HK-2 (cell line): ENCODE measurements at regions not wholly inside any gene's neighbourhood (a gene's known extent, or its start where the extent isn't known, plus 50 kb on each side); places are given as distances from the start of the nearest gene placed in this dataset.
"Not testable (repeated sequence)": the region's sequence is repeated elsewhere in the genome, so short reads cannot be mapped to it uniquely, and the experiment has no call there.

Experiments used
- DNase-seq: peaks from one replicate; pipeline ENCODE4 v3.0.0-alpha.2; 2018; ENCODE audit not compliant: unreplicated experiment

DNA sequence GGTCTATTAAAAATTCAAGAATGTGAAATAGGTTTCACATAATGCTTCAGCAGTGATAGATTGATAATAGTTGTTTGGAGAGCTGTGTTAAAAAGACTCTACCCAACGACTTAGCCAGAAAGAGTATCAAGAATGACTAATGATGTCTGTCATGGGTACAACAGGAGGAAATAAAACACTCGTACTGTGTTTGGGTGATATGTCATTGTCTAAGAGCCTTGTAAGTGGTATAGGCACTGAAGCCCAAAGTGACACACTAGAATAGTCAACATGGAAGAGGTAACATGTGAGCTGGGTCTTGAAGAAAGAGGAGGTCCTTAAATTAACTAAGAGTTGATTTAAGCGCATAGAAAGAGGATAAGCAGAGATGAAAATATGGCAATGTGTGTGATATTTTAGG lies 471.8 kb upstream of the MAN1A1 start:
- no peak for DNase-seq

DNA sequence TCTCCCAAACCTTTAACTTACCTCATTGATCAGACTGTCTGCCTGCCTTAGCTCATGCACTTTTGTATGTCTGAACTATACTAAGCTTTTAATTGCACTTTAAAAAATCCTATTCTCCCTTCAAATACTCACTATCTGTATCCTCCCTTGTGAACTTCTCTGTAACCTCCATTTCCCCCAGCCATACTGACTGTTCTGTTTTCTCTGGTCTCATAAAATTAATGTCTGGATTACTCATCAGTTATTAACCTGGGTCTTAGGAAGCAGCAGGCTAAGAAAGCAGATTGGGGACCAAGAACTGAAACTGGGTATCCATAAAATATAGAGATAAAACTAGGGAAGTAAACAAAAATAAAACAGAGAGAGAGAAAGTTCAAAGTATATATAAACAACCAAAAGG lies 469.3 kb upstream of the MAN1A1 start:
- no peak for DNase-seq

DNA sequence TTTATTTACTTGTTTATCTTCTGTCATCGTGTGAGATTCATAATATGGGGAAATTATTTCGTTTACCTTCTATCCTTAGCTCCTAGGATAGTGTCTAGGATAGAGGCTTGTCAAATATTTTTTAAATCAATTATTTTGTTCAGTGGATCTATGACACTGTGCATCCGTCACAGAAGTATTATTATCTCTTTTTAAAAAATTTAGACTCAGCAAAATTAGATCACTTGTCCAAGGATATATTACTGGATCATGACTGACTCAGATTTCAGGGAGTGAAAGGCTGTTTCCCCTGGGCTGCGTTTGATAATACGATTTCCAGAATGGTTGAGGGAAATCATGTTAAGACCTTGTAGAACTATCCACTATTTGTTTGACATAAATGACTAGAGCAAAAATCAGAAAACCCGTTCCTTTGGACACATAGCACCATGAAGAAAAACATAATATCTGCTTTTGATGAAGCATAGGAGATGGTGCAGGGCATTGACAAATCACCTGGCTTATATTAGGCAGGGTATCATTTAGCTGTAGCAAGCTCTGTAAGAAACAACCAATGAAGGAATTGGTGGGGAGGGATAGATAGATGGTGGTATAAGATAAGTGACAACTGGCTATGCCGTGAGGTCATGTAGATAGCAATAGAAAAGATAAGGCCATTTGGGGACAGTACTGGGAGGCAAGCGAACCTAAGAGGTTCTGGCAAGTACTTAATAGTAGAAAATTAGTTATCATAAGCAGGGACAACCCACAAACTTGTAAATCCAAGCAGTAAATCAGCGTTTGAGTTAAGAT lies 465.2 kb upstream of the MAN1A1 start:
- no peak for DNase-seq

DNA sequence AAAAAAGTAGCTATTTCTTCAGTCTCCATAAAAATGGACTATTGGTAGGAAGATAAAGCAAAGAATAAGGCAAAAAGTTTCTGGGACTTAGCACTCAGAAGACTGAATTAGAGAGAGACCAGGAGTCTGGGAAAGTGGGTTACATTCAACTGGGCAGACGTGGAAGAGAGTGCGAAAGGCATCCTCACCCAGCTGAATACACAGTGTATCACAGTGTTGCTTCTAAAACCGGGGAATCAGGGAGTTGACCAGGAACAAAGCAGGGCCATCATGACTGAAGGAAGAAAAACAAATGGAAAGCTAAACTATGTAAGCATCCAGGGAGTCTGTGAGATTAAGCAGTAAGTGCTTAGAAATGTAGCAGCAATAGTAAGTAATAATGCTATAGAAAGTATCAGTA lies 452.9 kb upstream of the MAN1A1 start:
- DNase-seq: no peak

DNA sequence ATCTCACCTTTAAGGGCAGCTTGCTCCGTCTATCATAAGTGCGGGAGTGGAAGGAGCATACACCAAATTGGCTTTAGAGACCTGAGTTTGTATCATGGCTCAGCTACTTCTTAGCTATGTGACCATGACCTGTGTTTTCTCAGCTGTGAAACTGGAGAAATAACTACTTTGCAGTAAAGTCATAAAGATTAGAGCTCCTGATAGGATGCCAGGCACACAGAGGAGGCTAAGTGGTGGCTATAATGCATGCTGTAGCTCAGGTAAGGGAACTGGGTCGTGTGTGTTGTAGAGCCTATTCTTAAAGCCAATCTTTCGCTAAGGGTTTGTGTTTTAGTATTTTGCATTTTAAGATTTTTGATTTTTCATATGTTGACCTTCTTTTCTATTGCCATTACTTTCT lies 451.5 kb upstream of the MAN1A1 start:
- DNase-seq: no peak

DNA sequence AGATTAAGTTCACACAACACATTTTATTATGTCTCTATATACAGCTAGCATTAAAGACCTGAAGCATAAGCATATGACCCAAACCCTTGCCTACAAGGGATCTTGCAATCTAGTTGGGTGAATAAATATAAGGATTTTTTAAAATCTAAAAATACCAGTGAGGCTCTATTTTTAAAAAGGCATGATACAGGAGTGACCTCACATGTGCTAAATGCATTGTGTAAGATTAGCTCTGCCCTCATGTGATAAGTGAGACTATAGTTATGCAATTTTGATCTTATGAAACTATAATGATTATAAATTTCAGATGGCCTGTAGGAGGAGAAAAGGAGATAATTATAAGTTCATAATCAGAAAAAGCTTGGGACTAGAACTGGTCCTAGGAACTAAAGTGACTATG lies 451.0 kb upstream of the MAN1A1 start:
- no peak for DNase-seq

DNA sequence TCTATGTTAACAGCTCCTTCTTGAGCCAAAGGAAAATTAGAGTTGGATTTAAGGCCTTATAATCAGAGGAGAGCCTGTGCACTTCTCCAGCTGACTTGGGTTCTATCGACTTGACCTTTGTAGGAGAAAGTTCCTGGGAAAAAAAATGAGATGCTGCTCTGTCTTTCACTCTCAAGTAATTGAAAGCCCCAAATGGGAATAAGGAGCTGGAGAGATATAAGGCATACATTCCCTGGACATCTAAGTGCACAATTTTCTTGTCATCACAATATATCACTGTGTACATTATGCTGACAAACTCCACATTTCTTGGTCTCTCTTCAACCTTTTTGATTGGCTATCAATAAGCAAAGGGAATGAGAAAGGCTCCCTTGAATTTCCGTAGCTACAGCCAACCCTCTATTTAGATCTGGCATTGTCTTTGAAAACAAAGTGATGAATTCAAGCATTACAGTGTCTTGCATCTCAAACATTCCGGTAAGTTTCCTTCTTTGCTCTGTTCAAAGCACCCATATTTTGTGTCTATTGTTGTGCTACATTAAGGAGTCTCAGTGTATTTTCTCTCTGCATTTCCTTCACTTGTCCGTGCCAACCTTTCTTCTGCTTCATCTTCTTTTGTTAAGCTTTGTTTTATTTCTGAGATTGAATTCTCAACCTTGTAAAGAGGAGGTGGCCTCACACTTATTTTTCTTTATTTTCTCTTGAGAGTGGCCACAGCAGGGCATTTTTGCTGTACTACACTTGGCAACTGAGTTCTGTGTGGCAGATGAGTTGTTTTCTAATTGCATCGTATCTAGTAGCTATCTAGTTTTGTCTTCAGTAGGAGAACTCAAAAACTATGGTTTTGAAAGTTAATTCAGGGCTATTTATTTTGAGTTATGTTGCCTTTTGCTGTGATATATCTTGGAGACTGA lies 450.3 kb upstream of the MAN1A1 start:
- DNase-seq: no peak

DNA sequence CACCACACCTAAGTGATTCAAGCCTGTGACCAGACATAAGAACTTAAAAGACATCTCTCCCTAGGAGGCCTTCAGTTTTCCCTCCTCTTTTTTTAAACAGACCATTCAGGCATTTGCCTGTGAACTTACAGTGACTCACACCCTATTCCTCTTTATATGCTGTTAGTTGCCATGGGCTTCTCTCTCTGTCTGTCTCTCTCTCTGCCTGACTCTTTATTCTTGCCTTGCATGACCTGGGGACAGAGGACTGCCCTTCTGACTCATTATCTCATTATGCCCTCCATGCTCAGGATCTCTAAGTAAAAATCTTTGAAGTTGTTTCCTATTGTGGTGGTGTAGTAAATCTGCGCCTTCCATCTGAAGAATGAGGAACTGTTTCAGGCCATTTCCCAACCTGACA lies 442.2 kb upstream of the MAN1A1 start:
- DNase-seq: no peak

DNA sequence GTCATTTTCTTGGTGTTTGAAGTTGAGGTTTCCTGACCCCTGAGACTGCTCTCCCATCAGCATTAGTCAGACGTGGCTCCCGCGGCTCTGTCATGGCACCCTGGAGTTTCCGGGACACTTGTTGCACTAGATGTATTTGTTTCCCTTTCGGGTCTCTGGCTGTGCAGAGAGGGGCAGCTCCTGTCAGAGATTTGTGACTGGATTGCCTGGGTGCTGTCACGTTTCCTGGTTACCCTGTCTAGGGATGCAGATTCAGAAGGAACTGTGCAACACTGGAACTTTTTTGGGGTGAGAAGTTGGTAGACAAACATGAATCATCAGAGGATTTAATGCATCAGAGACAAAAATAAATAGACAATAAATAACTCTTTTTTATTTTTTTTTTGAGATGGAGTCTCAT lies 431.8 kb upstream of the MAN1A1 start:
- no peak for DNase-seq

DNA sequence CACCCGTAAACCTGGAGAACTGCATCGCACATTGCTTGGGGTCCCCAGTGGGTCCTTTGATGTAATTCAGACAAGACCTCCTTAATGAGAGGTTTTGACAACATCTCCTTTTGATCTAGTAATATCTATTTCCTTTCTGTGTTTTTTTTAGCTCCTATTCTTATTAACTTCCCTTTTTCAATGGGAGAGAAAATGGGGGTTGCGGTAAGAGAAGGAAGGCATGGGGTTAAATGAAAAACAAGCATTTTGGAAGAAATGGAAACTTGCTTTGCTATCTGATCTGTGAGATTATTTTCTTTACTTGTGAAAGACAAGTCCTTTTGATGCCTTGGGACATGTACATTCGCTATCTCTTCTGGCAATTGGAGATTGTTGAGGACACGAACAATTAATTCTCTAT lies 418.6 kb upstream of the MAN1A1 start:
- DNase-seq: no peak

DNA sequence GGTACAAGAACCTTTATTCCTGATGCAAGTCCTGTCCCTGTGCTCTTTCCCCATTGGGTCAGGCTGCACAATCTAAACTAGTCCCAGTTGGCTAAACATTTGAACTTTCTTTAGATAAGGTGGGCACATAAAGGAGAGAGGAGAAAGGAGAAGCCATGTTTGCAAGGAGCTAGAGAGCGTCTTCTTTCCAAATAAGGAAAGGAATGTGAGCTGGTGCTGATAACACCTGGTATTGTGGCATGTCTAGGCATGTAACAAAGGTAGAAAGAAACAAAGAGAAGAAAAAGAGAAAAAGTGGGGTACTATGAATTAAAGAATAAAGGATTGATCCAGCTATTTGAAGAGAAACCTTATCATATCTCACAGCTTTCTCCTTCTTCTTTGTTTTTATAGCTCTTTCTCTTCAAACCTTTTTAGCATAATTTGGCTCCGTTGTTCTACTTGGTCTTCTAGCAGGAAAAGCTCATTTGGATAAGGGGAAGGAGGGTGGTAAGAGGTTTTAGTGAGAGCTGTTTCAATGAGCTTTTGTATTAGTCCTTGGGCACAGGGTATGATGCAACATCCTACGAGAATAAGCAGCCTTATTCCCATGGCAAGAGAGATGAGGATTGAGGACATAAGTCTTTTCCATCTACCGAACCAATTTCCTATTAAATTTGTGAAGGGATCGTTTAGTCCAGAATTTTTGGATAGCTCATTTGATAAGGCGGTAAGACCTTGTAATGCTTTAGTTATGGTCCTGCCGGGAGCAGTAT lies 415.5 kb upstream of the MAN1A1 start:
- no peak for DNase-seq

DNA sequence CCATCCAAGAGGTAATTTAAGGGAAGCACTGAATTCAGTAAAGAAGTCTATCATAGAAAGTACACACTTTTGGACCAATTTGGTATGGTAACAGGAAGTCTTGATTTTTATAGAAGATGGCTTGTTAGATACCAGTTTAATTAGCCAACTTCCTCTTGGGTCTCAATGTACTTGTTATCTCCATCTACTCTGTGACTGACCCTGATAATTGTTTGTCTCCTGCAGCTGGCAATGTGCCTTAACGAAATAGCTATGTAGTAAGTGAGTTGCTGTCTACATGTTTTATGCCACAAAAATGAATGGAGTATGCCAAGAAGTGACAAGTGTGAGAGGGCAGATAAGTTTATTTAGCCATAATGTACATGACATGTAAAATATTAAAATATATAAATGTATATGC lies 410.5 kb upstream of the MAN1A1 start:
- DNase-seq: no peak

DNA sequence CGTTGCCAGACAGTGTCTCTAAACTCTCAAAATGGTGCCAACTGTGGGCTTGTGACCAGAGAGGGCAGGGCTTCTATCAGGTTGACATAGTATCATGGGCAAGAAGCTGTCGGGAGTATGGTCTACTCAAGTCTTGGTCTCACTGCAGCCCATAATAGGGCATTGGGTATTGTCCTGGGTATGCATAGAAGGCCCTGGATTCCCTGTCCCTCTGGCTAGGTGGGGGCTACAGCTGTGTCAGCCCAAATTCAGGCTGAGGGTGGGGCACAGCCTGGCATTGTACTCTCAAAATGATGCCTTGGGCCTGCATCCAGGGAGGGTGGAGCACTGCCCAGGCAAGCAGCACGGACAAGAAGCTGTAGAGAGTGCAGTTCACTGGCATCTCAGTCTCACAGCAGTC lies 408.8 kb upstream of the MAN1A1 start:
- DNase-seq: no peak

DNA sequence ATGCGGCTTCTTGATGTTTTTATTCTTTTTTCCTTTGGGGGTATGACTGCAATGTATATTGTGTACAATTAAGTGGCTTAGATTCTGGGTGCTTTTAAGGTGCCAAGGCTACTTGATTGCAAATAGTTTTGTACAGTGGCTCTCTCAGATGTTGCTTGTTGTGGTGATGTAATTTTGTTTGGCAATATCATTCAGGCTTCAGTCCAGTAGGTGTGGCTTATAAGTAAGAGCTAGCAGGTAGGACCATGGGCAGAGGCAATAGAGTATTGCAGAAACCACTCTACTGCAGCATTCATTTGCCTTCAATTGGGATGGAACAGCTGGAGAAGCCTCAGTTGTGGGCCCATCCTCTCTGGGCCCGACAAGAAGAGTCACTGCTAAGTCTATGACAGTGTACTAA lies 407.9 kb upstream of the MAN1A1 start:
- DNase-seq: no peak

DNA sequence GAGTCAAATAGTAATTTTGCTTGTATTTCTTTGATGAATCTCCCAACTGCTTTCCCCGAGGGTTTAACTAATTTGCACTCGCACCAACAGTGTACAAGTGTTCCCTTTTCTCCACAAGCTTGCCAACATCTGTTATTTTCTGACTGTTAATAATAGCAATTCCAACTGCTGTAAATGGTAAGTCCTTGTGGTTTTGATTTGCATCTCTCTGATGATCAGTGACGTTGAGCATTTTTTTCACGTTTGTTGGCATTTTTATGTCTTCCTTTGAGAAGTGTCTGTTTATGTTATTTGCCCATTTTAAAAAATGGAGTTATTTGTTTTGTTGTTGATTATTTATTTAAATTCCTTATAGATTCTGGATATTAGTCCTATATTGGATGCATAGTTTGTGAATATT lies 399.8 kb upstream of the MAN1A1 start:
- no peak for DNase-seq

DNA sequence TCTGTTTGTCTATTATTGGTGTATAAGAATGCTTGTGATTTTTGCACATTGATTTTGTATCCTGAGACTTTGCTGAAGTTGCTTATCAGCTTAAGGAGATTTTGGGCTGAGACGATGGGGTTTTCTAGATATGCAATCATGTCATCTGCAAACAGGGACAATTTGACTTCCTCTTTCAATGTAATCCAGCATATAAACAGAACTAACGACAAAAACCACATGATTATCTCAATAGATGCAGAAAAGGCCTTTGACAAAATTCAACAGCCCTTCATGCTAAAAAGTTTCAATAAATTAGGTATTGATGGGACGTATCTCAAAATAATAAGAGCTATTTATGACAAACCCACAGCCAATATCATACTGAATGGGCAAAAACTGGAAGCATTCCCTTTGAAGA lies 399.0 kb upstream of the MAN1A1 start:
- not testable (repeated sequence) for DNase-seq

DNA sequence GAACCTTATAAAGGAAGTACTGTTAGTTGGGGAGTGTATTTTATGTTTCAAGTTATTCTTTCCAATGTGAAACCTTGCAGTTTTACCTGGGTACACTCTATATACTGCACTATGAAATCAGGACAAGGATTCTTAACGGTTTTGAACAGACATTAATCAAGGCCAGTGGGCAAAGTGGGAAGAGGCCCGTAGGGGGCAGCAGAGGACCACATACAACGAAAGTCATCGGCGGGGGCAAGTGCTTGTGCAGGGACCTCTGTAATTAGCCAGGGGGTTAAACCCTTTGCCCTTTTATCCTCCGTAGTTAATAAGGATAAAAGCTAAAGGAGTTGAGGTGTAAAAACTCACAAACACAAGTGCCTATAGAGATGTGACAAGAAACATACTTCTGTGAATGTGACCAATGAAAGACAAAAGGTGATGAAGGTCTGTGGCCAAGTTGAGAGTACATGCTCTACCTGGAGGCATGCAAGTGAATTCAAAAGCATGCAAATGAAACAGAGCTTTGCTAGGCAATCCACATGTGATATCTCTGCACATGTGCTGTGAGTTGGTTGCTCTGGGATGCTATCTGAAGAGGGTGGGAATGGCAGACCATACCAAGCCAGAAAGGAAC lies 392.7 kb upstream of the MAN1A1 start:
- DNase-seq: peak; percentile 59

DNA sequence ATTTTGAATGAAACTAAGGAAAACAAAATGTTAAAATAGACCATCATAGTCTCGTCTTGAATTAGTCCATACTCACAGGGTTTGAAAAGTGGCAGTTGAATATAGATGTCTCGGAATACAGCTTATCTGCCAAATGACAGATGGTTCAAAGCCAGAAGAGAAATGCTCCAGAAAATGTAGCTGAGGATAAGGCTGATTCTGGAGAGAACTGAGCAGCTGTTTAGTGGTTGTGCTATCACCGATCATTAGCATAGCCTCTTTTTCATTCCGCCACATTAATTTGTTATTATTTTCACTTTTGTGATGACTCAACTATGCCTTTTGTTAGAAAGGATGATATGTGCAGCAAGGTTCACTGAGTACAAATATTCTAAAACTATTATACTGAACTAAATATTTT lies 390.2 kb upstream of the MAN1A1 start:
- no peak for DNase-seq

DNA sequence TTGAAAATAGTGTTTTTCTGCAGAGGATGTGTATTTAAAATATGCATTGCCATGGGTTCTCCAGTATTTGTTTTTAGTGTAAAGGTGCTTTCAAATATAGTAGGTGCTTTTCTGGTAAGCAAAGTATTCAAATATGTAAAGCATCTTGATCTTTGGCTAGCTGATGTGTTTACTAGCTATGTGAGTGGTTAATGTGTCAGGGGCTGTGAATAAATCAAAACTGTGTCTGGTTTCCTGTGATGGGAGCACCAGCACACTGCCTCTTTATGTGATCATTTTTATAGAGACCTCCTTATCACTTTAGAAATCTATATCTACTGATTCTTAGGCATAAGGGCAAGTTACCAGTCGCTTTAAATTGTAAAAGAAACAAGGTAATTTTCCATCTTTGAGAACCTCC lies 388.9 kb upstream of the MAN1A1 start:
- DNase-seq: no peak

DNA sequence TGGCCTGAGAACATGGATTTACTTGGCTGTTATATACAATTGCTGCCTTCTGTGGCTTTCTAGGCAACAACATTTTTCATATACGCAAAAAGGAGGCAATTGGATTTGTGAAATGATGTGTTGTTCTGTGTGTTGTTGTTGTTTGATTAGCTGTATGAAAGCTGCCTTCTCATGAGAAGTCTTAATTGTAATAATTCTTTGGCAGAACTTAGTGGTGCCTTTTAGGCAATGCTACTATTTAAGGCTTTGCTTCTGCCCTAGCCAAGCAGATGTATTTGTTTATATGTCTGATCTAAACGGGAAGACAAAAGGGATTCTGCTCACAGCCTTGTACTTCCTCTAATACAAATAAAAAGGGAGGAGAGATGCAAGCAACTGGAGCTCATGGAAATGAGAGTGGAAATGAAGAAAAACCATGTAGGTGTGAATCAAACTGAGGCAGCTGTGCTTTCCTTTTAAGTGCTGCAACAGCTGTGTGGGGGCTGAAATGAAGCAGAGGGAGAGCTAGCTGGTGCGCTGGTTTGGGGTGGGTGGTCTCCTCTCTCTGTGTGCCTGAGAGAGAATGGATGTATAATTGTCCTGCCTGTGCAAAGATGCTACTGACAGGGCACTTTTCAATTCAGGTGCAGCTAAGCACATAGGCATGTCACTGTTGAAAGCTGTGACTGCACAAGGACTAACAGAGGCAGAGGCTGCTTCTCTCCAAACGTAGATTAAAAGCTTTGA lies 386.9 kb upstream of the MAN1A1 start:
- DNase-seq: no peak

DNA sequence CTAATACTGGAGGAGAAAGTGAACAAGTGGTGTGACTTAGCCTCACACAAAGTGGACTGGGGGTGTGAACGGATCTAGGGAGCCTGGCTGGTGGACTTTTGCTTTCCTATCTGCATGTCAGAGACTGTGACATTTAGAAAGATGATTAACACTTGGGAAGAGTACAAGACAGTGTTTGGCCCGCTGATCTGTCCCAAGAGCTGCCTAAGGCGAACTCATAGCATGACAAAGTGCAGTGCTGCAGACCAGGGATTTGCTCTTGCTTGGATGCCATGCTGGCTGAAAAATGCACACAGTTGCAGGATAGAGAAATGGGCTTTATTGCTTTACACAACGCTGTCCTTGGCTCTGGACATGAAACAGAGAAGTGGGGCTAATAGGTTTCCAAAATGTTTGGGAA lies 386.0 kb upstream of the MAN1A1 start:
- no peak for DNase-seq
